ENCODE measurements at regions not wholly inside any gene's neighbourhood (a gene's known extent, or its start where the extent isn't known, plus 50 kb on each side); places are given as distances from the start of the nearest gene placed in this dataset.
A peak's percentile ranks its signal among the peaks of the same experiment; 100 is the strongest.

- no peak for DNase-seq
- Mint-ChIP-seq H3K4me1 (no peaks in the 10 kb centered on the region), H3K36me3 (no peaks in the 10 kb centered on the region), H3K4me3 (no peak overlapping the region), H3K27me3 (ENCODE audit: low read depth in 3 of 3) (peaks cover 6 to 9% (median 8%) of the 10 kb centered on the region in 3 donors), H3K9me3 (peaks cover 0 to 3% (median 0%) of the 10 kb centered on the region in 6 donors), H3K27ac (no peak overlapping the region)
These were observed 57.0 kb upstream of the DIO3 start for GRCh38 chr14:101504096-101504948.

GRCh38 chr14:101505236-101505970 lies 55.9 kb upstream of the DIO3 start:
- H3K27me3 Mint-ChIP-seq (ENCODE audit: low read depth in 3 of 3): peaks cover 5 to 9% (median 8%) of the 10 kb centered on the region in 3 donors
- H3K4me1 Mint-ChIP-seq: no peaks in the 10 kb centered on the region
- peaks cover 0 to 3% (median 0%) of the 10 kb centered on the region in 6 donors for H3K9me3 Mint-ChIP-seq
- no peak overlapping the region for H3K4me3 Mint-ChIP-seq
- H3K36me3 Mint-ChIP-seq: no peaks in the 10 kb centered on the region
- no peak for DNase-seq
- H3K27ac Mint-ChIP-seq: no peak overlapping the region

- no peaks in the 10 kb centered on the region for H3K4me1 Mint-ChIP-seq
- peaks cover 0 to 3% (median 0%) of the 10 kb centered on the region in 6 donors for H3K9me3 Mint-ChIP-seq
- H3K4me3 Mint-ChIP-seq: no peak overlapping the region
- DNase-seq: no peak
- peaks cover 5 to 9% (median 9%) of the 10 kb centered on the region in 3 donors for H3K27me3 Mint-ChIP-seq (ENCODE audit: low read depth in 3 of 3)
- no peaks in the 10 kb centered on the region for H3K36me3 Mint-ChIP-seq
- H3K27ac Mint-ChIP-seq: no peak overlapping the region
These were observed 54.9 kb upstream of the DIO3 start for GRCh38 chr14:101506211-101506925.

GRCh38 chr14:101506926-101507835 lies 54.1 kb upstream of the DIO3 start:
- no peak overlapping the region for H3K27ac Mint-ChIP-seq
- DNase-seq: no peak
- H3K4me3 Mint-ChIP-seq: no peak overlapping the region
- H3K27me3 Mint-ChIP-seq (ENCODE audit: low read depth in 3 of 3): peaks cover 5 to 10% (median 9%) of the 10 kb centered on the region in 3 donors
- H3K36me3 Mint-ChIP-seq: no peaks in the 10 kb centered on the region
- peaks cover 0 to 3% (median 0%) of the 10 kb centered on the region in 6 donors for H3K9me3 Mint-ChIP-seq
- H3K4me1 Mint-ChIP-seq: no peaks in the 10 kb centered on the region

GRCh38 chr14:101507836-101508150 lies 53.5 kb upstream of the DIO3 start:
- Mint-ChIP-seq H3K4me3 (no peak overlapping the region), H3K27ac (no peak overlapping the region), H3K9me3 (peaks cover 0 to 3% (median 0%) of the 10 kb centered on the region in 6 donors), H3K36me3 (no peaks in the 10 kb centered on the region), H3K27me3 (ENCODE audit: low read depth in 3 of 3) (peaks cover 5 to 9% (median 7%) of the 10 kb centered on the region in 3 donors), H3K4me1 (no peaks in the 10 kb centered on the region)
- DNase-seq: no peak

GRCh38 chr14:101508196-101508947 lies 52.9 kb upstream of the DIO3 start:
- no peak for DNase-seq
- no peaks in the 10 kb centered on the region for H3K4me1 Mint-ChIP-seq
- peaks cover 0 to 3% (median 0%) of the 10 kb centered on the region in 6 donors for H3K9me3 Mint-ChIP-seq
- peaks cover 5 to 9% (median 6%) of the 10 kb centered on the region in 3 donors for H3K27me3 Mint-ChIP-seq (ENCODE audit: low read depth in 3 of 3)
- H3K4me3 Mint-ChIP-seq: no peak overlapping the region
- H3K36me3 Mint-ChIP-seq: no peaks in the 10 kb centered on the region
- H3K27ac Mint-ChIP-seq: no peak overlapping the region

GRCh38 chr14:101508948-101509729 lies 52.2 kb upstream of the DIO3 start:
- no peak overlapping the region for H3K27ac Mint-ChIP-seq
- H3K27me3 Mint-ChIP-seq (ENCODE audit: low read depth in 3 of 3): peaks cover 3 to 7% (median 4%) of the 10 kb centered on the region in 3 donors
- no peak overlapping the region for H3K4me3 Mint-ChIP-seq
- no peak for DNase-seq
- H3K9me3 Mint-ChIP-seq: peaks cover 0 to 3% (median 0%) of the 10 kb centered on the region in 6 donors
- H3K4me1 Mint-ChIP-seq: no peaks in the 10 kb centered on the region
- H3K36me3 Mint-ChIP-seq: no peaks in the 10 kb centered on the region

GRCh38 chr14:101509730-101510371 lies 51.4 kb upstream of the DIO3 start:
- no peak for DNase-seq
- Mint-ChIP-seq H3K4me3 (no peak overlapping the region), H3K36me3 (no peaks in the 10 kb centered on the region), H3K9me3 (peaks cover 0 to 3% (median 0%) of the 10 kb centered on the region in 6 donors), H3K27ac (no peak overlapping the region), H3K4me1 (no peaks in the 10 kb centered on the region), H3K27me3 (ENCODE audit: low read depth in 3 of 3) (peaks cover 3 to 7% (median 4%) of the 10 kb centered on the region in 3 donors)

GRCh38 chr14:101511199-101511598 lies 50.1 kb upstream of the DIO3 start:
- Mint-ChIP-seq H3K4me3 (no peak overlapping the region), H3K4me1 (no peaks in the 10 kb centered on the region), H3K9me3 (peaks cover 0 to 3% (median 0%) of the 10 kb centered on the region in 6 donors), H3K27ac (peak overlapping the region in 2 of 6 donors; percentile 1 to 16), H3K27me3 (ENCODE audit: low read depth in 3 of 3) (peaks cover under 1 to 7% (median 4%) of the 10 kb centered on the region in 3 donors), H3K36me3 (no peaks in the 10 kb centered on the region)
- no peak for DNase-seq

Data from immature natural killer cell (primary cell).